Kidney (tissue), 13 donors: ENCODE measurements at regions not wholly inside any gene's neighbourhood (a gene's known extent, or its start where the extent isn't known, plus 50 kb on each side); places are given as distances from the start of the nearest gene placed in this dataset.

Experiments used
- DNase-seq, 5 donors: peaks; one replicate each; pipeline ENCODE4 v3.0.0-alpha.2; 2013 to 2020
- FAIRE-seq: peaks from 2 replicates; lab custom pipeline; 2012; peaks lifted over from hg19 to GRCh38; lab: Jason Lieb, UNC
- H3K27ac ChIP-seq, 2 donors: one replicate each; pipeline ENCODE4 v1.7.0; 2013; ENCODE audit warnings: low read depth in 2 of 2, low read length in 2 of 2, inconsistent platforms in 1 of 2
- H3K27me3 ChIP-seq: one replicate; pipeline ENCODE4 v1.7.1; 2013; ENCODE audit warnings: low read length, inconsistent platforms; ENCODE audit not compliant: control insufficient read depth, insufficient read depth
- H3K36me3 ChIP-seq, 3 donors: one replicate each; pipeline versions ENCODE4 v1.7.0 to v1.7.1; 2013; ENCODE audit warnings: low read length in 3 of 3, control low read depth in 1 of 3, inconsistent platforms in 1 of 3; ENCODE audit not compliant: insufficient read depth in 3 of 3, control insufficient read depth in 2 of 3
- H3K4me1 ChIP-seq, 3 donors: one replicate each; pipeline versions ENCODE4 v1.7.0 to v1.7.1; 2013; ENCODE audit warnings: low read length in 3 of 3, inconsistent platforms in 1 of 3, low read depth in 1 of 3; ENCODE audit not compliant: control insufficient read depth in 2 of 3, insufficient read depth in 2 of 3
- H3K4me3 ChIP-seq, 3 donors: one replicate each; pipeline versions ENCODE4 v1.7.0 to v1.8.1; 2013; ENCODE audit warnings: low read length in 3 of 3, control low read depth in 1 of 3, inconsistent platforms in 1 of 3
- H3K9ac ChIP-seq, 3 donors: one replicate each; pipeline versions ENCODE4 v1.7.0 to v1.7.1; 2013; ENCODE audit warnings: low read length in 3 of 3, control low read depth in 1 of 3, inconsistent platforms in 1 of 3
- H3K9me3 ChIP-seq, 3 donors: one replicate each; pipeline versions ENCODE4 v1.7.0 to v1.7.1; 2013; ENCODE audit warnings: low read length in 3 of 3, control low read depth in 1 of 3, inconsistent platforms in 1 of 3; ENCODE audit not compliant: control insufficient read depth in 2 of 3, insufficient read depth in 1 of 3
- CTCF ChIP-seq: IDR thresholded peaks from 3 replicates; pipeline ENCODE4 v1.5.1; 2012; ENCODE audit warnings: mild to moderate bottlenecking, moderate library complexity, borderline replicate concordance; ENCODE audit not compliant: insufficient read depth; ENCODE audit errors: extremely low read depth
- intact Hi-C: fragments of 100-400 bp; cut with DNase I; formaldehyde crosslinking; loops from one replicate; pipeline ENCODE4 v1.11.1; 2022
- donor health status: control.
- donor health status: control.
- donor health status: control.
- donor health status: control.
- donor health status: control.
- donor health status: DM: yes; HTN: yes; CAD: no.
- donor health status: Normal renal cell carcinoma (clear cell type).

DNA sequence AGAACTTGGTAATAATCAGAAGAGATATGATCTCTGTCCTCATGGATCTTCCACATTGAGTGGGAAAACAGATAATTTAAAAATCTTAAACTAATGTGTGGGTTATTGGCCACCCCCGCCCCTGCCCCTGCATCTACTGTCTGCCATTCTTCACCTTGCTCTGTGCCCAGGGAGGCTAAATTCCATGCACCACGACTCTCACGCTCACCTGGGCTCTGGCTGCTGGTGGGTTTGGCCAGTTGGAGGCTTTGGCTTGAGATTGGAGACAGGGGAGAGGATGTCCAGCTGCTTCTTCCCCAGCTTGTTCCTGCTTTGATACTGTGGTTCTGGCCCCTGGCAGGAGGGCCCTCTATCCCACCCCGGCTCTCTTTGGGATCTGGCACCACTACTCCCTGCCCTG lies 127.9 kb downstream of the IRX5 start:
- Histone ChIP-seq H3K4me3 (no peak overlapping the region), H3K27ac (no peak overlapping the region), H3K9ac (no peak overlapping the region), H3K27me3 (no peaks in the 10 kb centered on the region), H3K36me3 (no peaks in the 10 kb centered on the region), H3K4me1 (peaks cover 0 to 2% (median 0%) of the 10 kb centered on the region in 3 donors), H3K9me3 (peaks cover 0 to 7% (median 0%) of the 10 kb centered on the region in 3 donors)
- no peak for TF ChIP-seq CTCF
- no peak for FAIRE-seq
- no peak for DNase-seq
- intact Hi-C loops = no loop called here

DNA sequence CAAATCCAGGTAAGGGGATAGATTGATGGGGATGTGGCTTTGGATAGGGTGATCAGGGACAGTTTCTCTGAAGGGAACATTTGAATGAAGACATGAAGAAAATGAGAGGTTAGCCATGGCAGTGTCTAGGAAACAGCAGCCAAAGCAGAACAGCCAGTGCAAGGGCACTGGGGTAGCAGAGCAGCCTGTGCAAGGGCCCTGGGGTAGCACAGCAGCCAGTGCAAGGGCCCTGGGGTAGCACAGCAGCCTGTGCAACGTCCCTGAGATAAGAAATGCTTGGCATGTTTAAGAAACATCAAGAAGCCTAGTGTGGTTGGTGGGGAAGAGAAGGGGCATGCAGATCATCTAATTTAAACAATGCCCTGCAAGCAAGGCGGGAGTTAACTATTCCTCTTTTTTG lies 128.5 kb downstream of the IRX5 start:
- Histone ChIP-seq H3K27ac (no peak overlapping the region), H3K27me3 (no peaks in the 10 kb centered on the region), H3K9ac (no peak overlapping the region), H3K9me3 (peaks cover 0 to 7% (median 0%) of the 10 kb centered on the region in 3 donors), H3K4me3 (no peak overlapping the region), H3K4me1 (peaks cover 0 to 2% (median 0%) of the 10 kb centered on the region in 3 donors), H3K36me3 (no peaks in the 10 kb centered on the region)
- TF ChIP-seq CTCF = no peak
- intact Hi-C loops = no loop called here
- DNase-seq = no peak
- no peak for FAIRE-seq

- no peak for DNase-seq
- FAIRE-seq = no peak
Observed at GRCh38 chr16:55061126-55061525, 130.5 kb downstream of the IRX5 start.

More at GRCh38 chr16:55061126-55061525, 130.5 kb downstream of the IRX5 start:
- intact Hi-C loops = no loop called here
- no peaks in the 10 kb centered on the region for H3K27me3 ChIP-seq
- H3K27ac ChIP-seq = no peak overlapping the region
- no peak for TF ChIP-seq CTCF
- H3K4me1 ChIP-seq = peaks cover 0 to 2% (median 0%) of the 10 kb centered on the region in 3 donors
- no peak overlapping the region for H3K9ac ChIP-seq
- no peak overlapping the region for H3K4me3 ChIP-seq
- no peaks in the 10 kb centered on the region for H3K36me3 ChIP-seq
- no peaks in the 10 kb centered on the region for H3K9me3 ChIP-seq
